ENCODE measurements at regions not wholly inside any gene's neighbourhood (a gene's known extent, or its start where the extent isn't known, plus 50 kb on each side); places are given as distances from the start of the nearest gene placed in this dataset.

DNA sequence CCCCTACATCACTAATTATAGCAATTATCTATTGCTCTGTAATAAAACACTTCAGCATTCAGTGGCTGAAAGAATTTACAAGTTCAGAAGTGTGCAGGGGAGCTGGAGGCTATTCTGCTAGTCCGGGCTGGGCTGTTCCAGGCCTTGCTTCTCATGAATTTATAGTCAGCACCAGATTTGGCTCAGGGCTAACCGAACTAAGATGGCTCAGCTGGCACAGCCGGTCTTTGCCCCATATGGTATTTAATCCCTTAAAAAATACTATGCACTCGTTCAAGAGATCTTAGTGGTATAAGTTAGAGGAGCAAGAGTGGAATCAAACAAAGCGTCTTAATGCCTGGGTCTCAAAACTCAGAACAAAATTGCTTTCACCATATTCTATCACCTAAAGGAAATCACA, 932.9 kb downstream of the XPNPEP1 start:
- TF ChIP-seq, protein P1, sequence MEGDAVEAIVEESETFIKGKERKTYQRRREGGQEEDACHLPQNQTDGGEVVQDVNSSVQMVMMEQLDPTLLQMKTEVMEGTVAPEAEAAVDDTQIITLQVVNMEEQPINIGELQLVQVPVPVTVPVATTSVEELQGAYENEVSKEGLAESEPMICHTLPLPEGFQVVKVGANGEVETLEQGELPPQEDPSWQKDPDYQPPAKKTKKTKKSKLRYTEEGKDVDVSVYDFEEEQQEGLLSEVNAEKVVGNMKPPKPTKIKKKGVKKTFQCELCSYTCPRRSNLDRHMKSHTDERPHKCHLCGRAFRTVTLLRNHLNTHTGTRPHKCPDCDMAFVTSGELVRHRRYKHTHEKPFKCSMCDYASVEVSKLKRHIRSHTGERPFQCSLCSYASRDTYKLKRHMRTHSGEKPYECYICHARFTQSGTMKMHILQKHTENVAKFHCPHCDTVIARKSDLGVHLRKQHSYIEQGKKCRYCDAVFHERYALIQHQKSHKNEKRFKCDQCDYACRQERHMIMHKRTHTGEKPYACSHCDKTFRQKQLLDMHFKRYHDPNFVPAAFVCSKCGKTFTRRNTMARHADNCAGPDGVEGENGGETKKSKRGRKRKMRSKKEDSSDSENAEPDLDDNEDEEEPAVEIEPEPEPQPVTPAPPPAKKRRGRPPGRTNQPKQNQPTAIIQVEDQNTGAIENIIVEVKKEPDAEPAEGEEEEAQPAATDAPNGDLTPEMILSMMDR (IDR thresholded peaks at IDR 0.05): no peak
- TF ChIP-seq CREM (CRISPR knock-in tag; IDR thresholded peaks at IDR 0.05): no peak

All from WTC11 (cell line).